Muscle layer of duodenum (tissue), 2 donors: ENCODE measurements at regions not wholly inside any gene's neighbourhood (a gene's known extent, or its start where the extent isn't known, plus 50 kb on each side); places are given as distances from the start of the nearest gene placed in this dataset.

ENCODE experiments used
- H3K27ac ChIP-seq: one replicate; pipeline ENCODE4 v1.7.0; 2013; ENCODE audit warnings: mild to moderate bottlenecking, low read length
- H3K27me3 ChIP-seq: one replicate; pipeline ENCODE4 v1.7.0; 2013; ENCODE audit warnings: low read depth, mild to moderate bottlenecking, control low read depth, low read length
- H3K36me3 ChIP-seq, 2 donors: one replicate each; pipeline ENCODE4 v1.7.0; 2013; ENCODE audit warnings: low read length in 2 of 2, control low read depth in 1 of 2, mild to moderate bottlenecking in 1 of 2; ENCODE audit not compliant: insufficient read depth in 2 of 2, control insufficient read depth in 1 of 2
- H3K4me1 ChIP-seq, 2 donors: one replicate each; pipeline ENCODE4 v1.7.0; 2013; ENCODE audit warnings: low read length in 2 of 2, mild to moderate bottlenecking in 2 of 2, control low read depth in 1 of 2, moderate library complexity in 1 of 2; ENCODE audit not compliant: insufficient read depth in 2 of 2, control insufficient read depth in 1 of 2
- H3K4me3 ChIP-seq, 2 donors: one replicate each; pipeline ENCODE4 v1.7.0; 2013; ENCODE audit warnings: low read length in 2 of 2, low read depth in 1 of 2, mild to moderate bottlenecking in 1 of 2
- H3K9me3 ChIP-seq, 2 donors: one replicate each; pipeline ENCODE4 v1.7.0; 2013; ENCODE audit warnings: low read length in 2 of 2, control low read depth in 1 of 2, mild to moderate bottlenecking in 1 of 2; ENCODE audit not compliant: control insufficient read depth in 1 of 2
- donor health status: healthy.

- H3K4me3 ChIP-seq: no peak overlapping the region
- H3K27ac ChIP-seq: no peak overlapping the region
- peaks cover 0 to 6% of the 10 kb centered on the region in 2 donors for H3K4me1 ChIP-seq
- no peaks in the 10 kb centered on the region for H3K36me3 ChIP-seq
- H3K9me3 ChIP-seq: no peaks in the 10 kb centered on the region
- no peaks in the 10 kb centered on the region for H3K27me3 ChIP-seq
Observed at GRCh38 chr14:75359098-75359497, 68.7 kb upstream of the JDP2 start.

DNA sequence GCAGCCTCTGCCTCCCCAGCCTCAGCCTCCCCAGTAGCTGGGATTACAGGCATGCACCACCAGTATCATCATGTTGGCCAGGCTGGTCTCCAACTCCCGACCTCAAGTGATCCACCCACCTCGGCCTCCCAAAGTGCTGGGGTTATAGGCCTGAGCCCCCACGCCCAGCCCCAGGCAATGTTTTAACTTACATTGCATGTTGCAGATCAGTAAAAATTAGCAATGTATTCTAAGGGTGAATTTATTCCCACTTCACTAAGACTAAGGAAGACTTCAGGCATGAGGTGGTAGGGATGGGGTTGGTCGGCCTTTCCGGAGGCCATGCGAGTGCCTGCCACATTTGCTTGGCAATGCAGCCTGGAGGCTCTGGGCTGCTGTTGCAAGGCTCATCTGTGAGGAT, 66.8 kb upstream of the JDP2 start:
- Histone ChIP-seq H3K9me3 (no peaks in the 10 kb centered on the region), H3K36me3 (no peaks in the 10 kb centered on the region), H3K4me1 (peaks cover 0 to 6% of the 10 kb centered on the region in 2 donors), H3K27me3 (no peaks in the 10 kb centered on the region), H3K4me3 (no peak overlapping the region), H3K27ac (no peak overlapping the region)

DNA sequence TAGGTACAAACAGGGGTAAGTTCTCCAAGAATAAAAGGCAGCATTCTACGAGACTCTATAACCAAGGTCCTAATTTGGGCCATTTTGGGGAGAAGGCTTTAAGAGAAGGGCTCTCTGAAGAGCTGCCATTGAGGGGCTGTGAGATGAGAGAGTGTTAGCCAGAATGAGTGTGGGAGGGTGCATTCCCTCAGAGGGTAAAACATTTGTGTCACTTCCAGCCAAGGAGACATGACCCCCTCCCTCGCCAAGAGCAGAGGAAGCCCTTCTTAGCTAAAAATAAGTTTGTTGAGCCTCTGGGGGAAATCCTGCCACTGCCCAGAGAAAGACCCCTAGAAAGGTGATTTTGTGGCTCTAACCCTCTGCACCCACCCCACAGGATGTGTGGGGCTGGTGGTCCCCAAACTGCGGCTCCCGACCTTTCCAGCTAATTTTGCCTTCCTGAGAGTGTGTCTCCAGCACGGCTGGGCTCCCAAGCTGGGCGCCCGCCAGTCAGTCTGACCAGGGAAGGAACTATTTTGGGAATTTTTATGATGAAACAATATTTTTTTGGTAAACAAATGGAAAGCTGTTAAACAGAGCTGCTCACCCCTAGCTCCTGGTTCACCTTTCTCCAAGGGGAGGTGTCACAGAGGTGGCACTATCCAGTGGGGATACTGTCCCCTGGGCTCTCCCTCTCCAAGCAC, 65.9 kb upstream of the JDP2 start:
- no peak overlapping the region for H3K27ac ChIP-seq
- H3K27me3 ChIP-seq: no peaks in the 10 kb centered on the region
- no peaks in the 10 kb centered on the region for H3K36me3 ChIP-seq
- no peak overlapping the region for H3K4me3 ChIP-seq
- no peaks in the 10 kb centered on the region for H3K9me3 ChIP-seq
- peaks cover 0 to 6% of the 10 kb centered on the region in 2 donors for H3K4me1 ChIP-seq

GRCh38 chr14:75363130-75363529, 64.7 kb upstream of the JDP2 start:
- peaks cover 0 to 6% of the 10 kb centered on the region in 2 donors for H3K4me1 ChIP-seq
- H3K4me3 ChIP-seq: no peak overlapping the region
- H3K9me3 ChIP-seq: no peaks in the 10 kb centered on the region
- H3K27ac ChIP-seq: no peak overlapping the region
- no peaks in the 10 kb centered on the region for H3K36me3 ChIP-seq
- no peaks in the 10 kb centered on the region for H3K27me3 ChIP-seq

DNA sequence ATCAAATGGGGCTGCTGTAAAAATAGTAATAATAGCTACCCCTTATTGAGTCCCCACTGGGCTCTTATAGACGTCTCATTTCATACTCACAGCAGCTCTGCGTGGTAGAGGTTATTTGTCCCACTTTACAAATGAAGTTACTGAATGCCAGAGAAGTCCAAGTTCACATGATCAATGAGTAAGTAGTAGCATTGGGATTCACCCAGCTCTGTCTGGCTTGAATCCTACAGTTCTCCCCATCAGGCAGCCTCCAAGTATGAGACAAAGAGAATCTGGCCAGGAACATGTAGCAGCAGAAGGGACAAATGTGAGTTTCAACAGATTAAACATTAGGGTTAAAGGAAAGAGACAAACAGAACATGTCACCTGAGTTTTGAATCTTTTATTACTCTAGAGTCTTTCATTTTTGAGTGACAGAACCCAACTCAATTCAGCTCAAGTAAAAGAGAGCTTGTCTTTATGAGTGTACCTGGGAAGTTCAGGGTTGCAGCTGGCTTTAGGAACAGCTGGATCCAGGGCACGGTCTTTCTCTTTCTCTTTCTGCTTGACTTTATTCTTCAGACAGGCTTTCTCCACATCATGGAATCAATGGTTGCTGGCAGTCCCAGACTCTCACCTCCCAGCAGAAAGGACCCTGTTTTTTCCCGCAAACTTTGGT, 64.1 kb upstream of the JDP2 start:
- Histone ChIP-seq H3K4me1 (peaks cover 0 to 6% of the 10 kb centered on the region in 2 donors), H3K27me3 (no peaks in the 10 kb centered on the region), H3K4me3 (no peak overlapping the region), H3K27ac (no peak overlapping the region), H3K36me3 (no peaks in the 10 kb centered on the region), H3K9me3 (no peaks in the 10 kb centered on the region)

DNA sequence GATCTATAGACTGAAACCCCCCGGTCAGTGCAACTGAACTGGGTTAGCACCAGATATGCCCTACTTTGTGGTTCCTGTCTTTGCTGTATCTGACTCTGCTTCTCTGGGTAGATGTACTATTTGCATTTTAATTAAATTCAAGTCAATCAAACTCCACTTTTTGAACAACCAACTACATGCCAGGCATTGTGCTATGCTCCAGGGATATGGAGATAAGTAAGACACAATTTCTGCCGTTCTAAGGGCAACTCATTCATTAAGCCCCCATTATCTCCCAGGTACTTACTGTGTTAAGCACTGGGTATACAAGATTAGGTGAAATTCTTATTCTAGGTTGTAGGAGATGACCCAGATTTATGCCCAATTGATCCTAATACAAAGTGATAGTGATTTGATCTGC, 62.7 kb upstream of the JDP2 start:
- H3K9me3 ChIP-seq: no peaks in the 10 kb centered on the region
- H3K4me3 ChIP-seq: no peak overlapping the region
- no peak overlapping the region for H3K27ac ChIP-seq
- H3K27me3 ChIP-seq: no peaks in the 10 kb centered on the region
- H3K4me1 ChIP-seq: peaks cover 0 to 6% of the 10 kb centered on the region in 2 donors
- H3K36me3 ChIP-seq: no peaks in the 10 kb centered on the region

DNA sequence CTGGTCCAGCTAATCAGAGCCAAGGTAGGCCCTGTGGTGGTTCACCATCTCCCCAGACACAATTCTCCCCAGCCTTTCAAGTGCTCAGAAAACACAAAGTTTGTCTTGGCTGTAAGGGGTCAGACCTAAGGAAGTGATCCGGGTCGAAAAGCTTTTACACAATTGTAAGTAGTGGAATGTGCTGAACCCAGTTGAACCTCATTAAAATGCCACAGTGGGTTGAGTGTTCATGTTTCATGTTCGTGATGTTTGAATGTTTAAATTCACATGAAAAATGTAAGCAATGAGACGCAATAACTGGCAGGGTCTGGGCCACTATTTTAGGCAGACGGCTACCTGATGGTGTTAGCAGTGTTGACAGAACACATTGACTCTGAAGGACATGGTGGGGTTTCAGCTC, 60.9 kb upstream of the JDP2 start:
- Histone ChIP-seq H3K4me1 (peaks cover 0 to 6% of the 10 kb centered on the region in 2 donors), H3K4me3 (no peak overlapping the region), H3K27me3 (no peaks in the 10 kb centered on the region), H3K27ac (no peak overlapping the region), H3K9me3 (no peaks in the 10 kb centered on the region), H3K36me3 (no peaks in the 10 kb centered on the region)

GRCh38 chr14:75368333-75368732, 59.5 kb upstream of the JDP2 start:
- Histone ChIP-seq H3K9me3 (no peaks in the 10 kb centered on the region), H3K27ac (no peak overlapping the region), H3K36me3 (no peaks in the 10 kb centered on the region), H3K4me1 (peaks cover 0 to under 1% of the 10 kb centered on the region in 2 donors), H3K27me3 (no peaks in the 10 kb centered on the region), H3K4me3 (no peak overlapping the region)

GRCh38 chr14:75369506-75369905, 58.3 kb upstream of the JDP2 start:
- no peaks in the 10 kb centered on the region for H3K27me3 ChIP-seq
- H3K4me1 ChIP-seq: peaks cover 0 to 3% of the 10 kb centered on the region in 2 donors
- H3K36me3 ChIP-seq: no peaks in the 10 kb centered on the region
- no peak overlapping the region for H3K27ac ChIP-seq
- no peaks in the 10 kb centered on the region for H3K9me3 ChIP-seq
- H3K4me3 ChIP-seq: no peak overlapping the region

GRCh38 chr14:75370416-75371205, 57.2 kb upstream of the JDP2 start:
- Histone ChIP-seq H3K27ac (no peak overlapping the region), H3K4me3 (no peak overlapping the region), H3K36me3 (no peaks in the 10 kb centered on the region), H3K9me3 (no peaks in the 10 kb centered on the region), H3K4me1 (peaks cover 0 to 3% of the 10 kb centered on the region in 2 donors), H3K27me3 (no peaks in the 10 kb centered on the region)

GRCh38 chr14:75371297-75371696, 56.5 kb upstream of the JDP2 start:
- Histone ChIP-seq H3K9me3 (no peaks in the 10 kb centered on the region), H3K36me3 (no peaks in the 10 kb centered on the region), H3K27ac (no peak overlapping the region), H3K4me3 (no peak overlapping the region), H3K27me3 (no peaks in the 10 kb centered on the region), H3K4me1 (peaks cover 0 to 3% of the 10 kb centered on the region in 2 donors)
